BLaER1 (cell line): ENCODE measurements at regions not wholly inside any gene's neighbourhood (a gene's known extent, or its start where the extent isn't known, plus 50 kb on each side); places are given as distances from the start of the nearest gene placed in this dataset.

Experiments
- H3K27ac ChIP-seq: shearing (Covaris generic); formaldehyde crosslinking; 2 replicates; pipeline ENCODE4 v1.8.1; 2022
- H3K27me3 ChIP-seq: shearing (Covaris generic); formaldehyde crosslinking; 2 replicates; pipeline ENCODE4 v1.8.1; 2022
- H3K36me3 ChIP-seq: shearing (Covaris generic); formaldehyde crosslinking; 2 replicates; pipeline ENCODE4 v1.8.1; 2022
- H3K4me1 ChIP-seq: shearing (Covaris generic); formaldehyde crosslinking; 2 replicates; pipeline ENCODE4 v1.8.1; 2022
- H3K4me2 ChIP-seq: shearing (Covaris generic); formaldehyde crosslinking; 2 replicates; pipeline ENCODE4 v1.8.1; 2022
- H3K4me3 ChIP-seq: shearing (Covaris generic); formaldehyde crosslinking; 2 replicates; pipeline ENCODE4 v1.8.1; 2022
- H3K9ac ChIP-seq: shearing (Covaris generic); formaldehyde crosslinking; 2 replicates; pipeline ENCODE4 v1.8.1; 2022
- H3K9me3 ChIP-seq: shearing (Covaris generic); formaldehyde crosslinking; 2 replicates; pipeline ENCODE4 v1.8.1; 2022
- H4K20me1 ChIP-seq: shearing (Covaris generic); formaldehyde crosslinking; 2 replicates; pipeline ENCODE4 v1.8.1; 2022
- Cebpa-rat ChIP-seq: shearing (Covaris generic); IDR thresholded peaks from 2 replicates; pipeline ENCODE4 v1.8.1; 2022

DNA sequence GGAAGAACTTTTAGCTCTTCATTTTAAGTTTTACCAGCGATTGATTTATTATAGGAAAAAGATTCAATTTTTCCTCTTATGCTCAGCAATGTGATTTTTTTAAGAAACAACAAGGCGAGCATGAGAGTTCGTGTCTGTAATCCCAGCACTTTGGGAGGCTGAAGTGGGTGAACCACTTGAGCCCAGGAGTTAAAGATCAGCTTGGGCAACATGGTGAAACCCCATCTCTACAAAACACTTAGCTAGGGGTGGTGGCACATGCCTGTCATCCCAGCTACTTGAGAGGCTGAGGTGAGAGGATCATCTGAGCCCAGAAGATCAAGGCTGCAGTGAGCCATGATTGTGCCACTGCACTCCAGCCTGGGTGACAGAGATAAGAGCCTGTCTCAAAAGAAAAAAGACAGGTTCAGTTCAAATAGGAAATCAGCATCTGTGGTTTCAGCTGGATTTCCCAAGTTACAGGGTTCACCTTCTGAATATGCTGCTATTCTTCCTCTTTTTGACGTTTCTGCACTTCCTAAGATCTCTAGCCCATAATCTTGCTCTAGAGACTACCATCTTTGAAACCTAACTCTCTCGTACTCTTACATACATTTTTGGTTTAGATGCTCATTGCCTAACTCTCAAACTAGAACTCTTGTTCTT lies 274.7 kb downstream of the SEC23A start:
- Histone ChIP-seq H3K4me1 (no peaks in the 10 kb centered on the region), H3K27me3 (no peaks in the 10 kb centered on the region), H3K4me3 (no peak overlapping the region), H3K36me3 (no peaks in the 10 kb centered on the region), H4K20me1 (no peaks in the 10 kb centered on the region), H3K9ac (no peak overlapping the region), H3K27ac (no peak overlapping the region), H3K4me2 (no peak overlapping the region), H3K9me3 (no peaks in the 10 kb centered on the region)
- TF ChIP-seq Cebpa-rat: no peak

GRCh38 chr14:38824706-38825105 lies 278.3 kb downstream of the SEC23A start:
- no peak for TF ChIP-seq Cebpa-rat
- no peak overlapping the region for H3K4me3 ChIP-seq
- no peak overlapping the region for H3K27ac ChIP-seq
- no peaks in the 10 kb centered on the region for H3K9me3 ChIP-seq
- no peak overlapping the region for H3K9ac ChIP-seq
- H3K36me3 ChIP-seq: no peaks in the 10 kb centered on the region
- no peaks in the 10 kb centered on the region for H3K4me1 ChIP-seq
- no peaks in the 10 kb centered on the region for H4K20me1 ChIP-seq
- H3K27me3 ChIP-seq: no peaks in the 10 kb centered on the region
- no peak overlapping the region for H3K4me2 ChIP-seq

- no peak overlapping the region for H3K27ac ChIP-seq
- no peaks in the 10 kb centered on the region for H3K36me3 ChIP-seq
- no peaks in the 10 kb centered on the region for H3K4me1 ChIP-seq
- no peaks in the 10 kb centered on the region for H4K20me1 ChIP-seq
- H3K4me3 ChIP-seq: no peak overlapping the region
- 0 out of 2 replicates have a peak, but pooled peaks cover 3% of the 10 kb centered on the region for H3K9me3 ChIP-seq
- TF ChIP-seq Cebpa-rat: no peak
- H3K27me3 ChIP-seq: no peaks in the 10 kb centered on the region
- H3K9ac ChIP-seq: no peak overlapping the region
- H3K4me2 ChIP-seq: no peak overlapping the region
These were observed 284.5 kb downstream of the SEC23A start for GRCh38 chr14:38818555-38818954.

GRCh38 chr14:38808734-38809455 lies 294.1 kb downstream of the SEC23A start:
- Histone ChIP-seq H3K4me3 (no peak overlapping the region), H3K4me1 (no peaks in the 10 kb centered on the region), H3K9ac (no peak overlapping the region), H3K4me2 (no peak overlapping the region), H3K9me3 (no peaks in the 10 kb centered on the region), H3K27ac (no peak overlapping the region), H3K36me3 (no peaks in the 10 kb centered on the region), H3K27me3 (no peaks in the 10 kb centered on the region), H4K20me1 (no peaks in the 10 kb centered on the region)
- no peak for TF ChIP-seq Cebpa-rat

DNA sequence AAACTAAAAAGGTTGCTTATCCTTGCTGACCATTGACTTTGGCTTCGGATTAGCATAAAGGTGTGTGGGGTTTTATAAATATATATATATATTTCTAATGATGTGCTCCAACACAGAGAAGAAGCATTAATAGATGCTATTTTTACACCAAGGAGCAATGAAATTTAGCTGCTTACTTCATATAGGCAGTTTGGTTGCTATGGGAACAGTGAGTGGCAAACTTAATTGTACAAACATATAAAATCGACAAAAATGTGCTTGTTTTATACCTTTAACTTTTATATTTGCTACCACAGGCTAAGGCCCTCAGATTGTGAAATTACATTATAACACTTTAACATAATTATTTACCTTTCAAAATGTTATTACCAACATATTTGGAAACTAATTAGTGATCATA lies 303.4 kb downstream of the SEC23A start:
- H3K27me3 ChIP-seq: no peaks in the 10 kb centered on the region

DNA sequence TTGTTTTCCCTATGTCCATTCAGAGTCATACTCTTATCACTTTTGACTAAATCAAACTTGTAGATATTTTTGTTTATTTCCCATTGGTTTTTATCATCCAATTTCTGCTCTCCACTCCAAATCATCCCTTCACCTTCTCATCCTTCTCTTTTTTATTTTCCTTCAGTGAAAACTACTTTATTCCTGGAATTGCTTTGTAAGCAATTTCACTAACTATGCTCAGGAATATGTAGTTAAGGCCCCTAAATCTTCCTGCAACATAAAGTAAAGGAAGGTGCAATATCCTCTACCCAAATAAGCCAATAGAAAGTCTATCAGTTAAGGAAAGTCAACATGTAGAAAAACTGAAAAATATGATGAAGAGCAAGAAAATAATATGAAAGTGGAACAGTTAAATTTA lies 308.4 kb downstream of the SEC23A start:
- Histone ChIP-seq H3K27me3 (no peaks in the 10 kb centered on the region), H3K9me3 (peaks cover 3% of the 10 kb centered on the region; the same call in 1 of the 2 replicates), H3K27ac (no peak overlapping the region), H3K4me2 (no peak overlapping the region), H4K20me1 (no peaks in the 10 kb centered on the region), H3K9ac (no peak overlapping the region), H3K36me3 (no peaks in the 10 kb centered on the region), H3K4me1 (no peaks in the 10 kb centered on the region), H3K4me3 (no peak overlapping the region)
- TF ChIP-seq Cebpa-rat: no peak

More for the DNA sequence above, 303.4 kb downstream of the SEC23A start:
- H3K9ac ChIP-seq: no peak overlapping the region
- H3K9me3 ChIP-seq: peaks cover 12% of the 10 kb centered on the region
- no peak overlapping the region for H3K4me3 ChIP-seq
- no peaks in the 10 kb centered on the region for H4K20me1 ChIP-seq
- H3K27ac ChIP-seq: no peak overlapping the region
- no peaks in the 10 kb centered on the region for H3K36me3 ChIP-seq
- no peak for TF ChIP-seq Cebpa-rat
- no peaks in the 10 kb centered on the region for H3K4me1 ChIP-seq
- H3K4me2 ChIP-seq: no peak overlapping the region

- Histone ChIP-seq H3K4me1 (no peaks in the 10 kb centered on the region), H3K27me3 (no peaks in the 10 kb centered on the region), H3K4me3 (no peak overlapping the region), H3K36me3 (no peaks in the 10 kb centered on the region), H3K4me2 (no peak overlapping the region), H3K9ac (no peak overlapping the region), H4K20me1 (no peaks in the 10 kb centered on the region), H3K9me3 (no peaks in the 10 kb centered on the region), H3K27ac (no peak overlapping the region)
- no peak for TF ChIP-seq Cebpa-rat
These were observed 311.2 kb downstream of the SEC23A start for GRCh38 chr14:38791862-38792261.

GRCh38 chr14:38790916-38791315 lies 312.1 kb downstream of the SEC23A start:
- Histone ChIP-seq H3K4me3 (no peak overlapping the region), H3K27ac (no peak overlapping the region), H3K4me2 (no peak overlapping the region), H3K9ac (no peak overlapping the region), H4K20me1 (no peaks in the 10 kb centered on the region), H3K36me3 (no peaks in the 10 kb centered on the region), H3K27me3 (no peaks in the 10 kb centered on the region), H3K9me3 (no peaks in the 10 kb centered on the region), H3K4me1 (no peaks in the 10 kb centered on the region)
- TF ChIP-seq Cebpa-rat: no peak

DNA sequence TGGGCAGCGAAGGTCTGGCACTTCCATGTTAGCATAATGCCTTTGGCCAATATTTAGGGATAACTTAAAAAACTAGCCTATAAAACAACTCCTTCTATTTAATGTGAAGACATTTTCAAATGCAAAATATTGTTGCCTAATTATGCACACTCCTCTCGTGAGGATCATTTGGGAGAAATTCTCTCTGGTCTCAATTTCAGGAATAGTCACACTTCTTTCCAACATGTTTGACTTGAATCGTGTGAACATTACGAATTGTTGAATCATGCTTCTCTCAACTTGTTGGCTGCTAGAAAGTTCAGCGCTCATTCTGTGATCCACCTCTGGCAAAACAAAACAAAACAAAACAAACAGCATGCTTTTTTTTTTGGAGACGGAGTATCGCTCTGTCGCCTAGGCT lies 313.2 kb downstream of the SEC23A start:
- Histone ChIP-seq H3K9me3 (no peaks in the 10 kb centered on the region), H3K36me3 (no peaks in the 10 kb centered on the region), H3K27me3 (no peaks in the 10 kb centered on the region), H3K27ac (no peak overlapping the region), H3K9ac (no peak overlapping the region), H4K20me1 (no peaks in the 10 kb centered on the region), H3K4me3 (no peak overlapping the region), H3K4me1 (no peaks in the 10 kb centered on the region), H3K4me2 (no peak overlapping the region)
- no peak for TF ChIP-seq Cebpa-rat

DNA sequence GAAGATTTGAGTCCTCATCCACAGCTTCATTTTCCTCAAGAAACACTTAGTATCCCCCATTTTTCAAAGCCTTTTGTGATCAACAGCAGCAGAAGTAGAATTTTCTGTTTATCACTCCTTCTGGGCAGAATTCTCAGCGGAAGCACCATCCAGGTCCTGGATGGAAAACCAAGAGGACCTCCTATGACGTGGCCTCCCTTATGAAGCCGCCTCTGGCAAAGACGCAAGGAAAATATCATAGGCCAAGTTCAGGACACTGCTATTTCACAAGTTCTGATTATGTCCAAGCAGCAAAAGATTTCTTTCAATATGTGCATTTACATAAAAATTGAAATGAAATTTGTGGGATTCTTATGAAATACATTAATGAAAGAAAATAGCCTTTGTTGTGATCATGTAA lies 315.0 kb downstream of the SEC23A start:
- H3K27ac ChIP-seq: no peak overlapping the region
- H3K9me3 ChIP-seq: no peaks in the 10 kb centered on the region
- H3K4me2 ChIP-seq: no peak overlapping the region
- no peaks in the 10 kb centered on the region for H4K20me1 ChIP-seq
- H3K4me1 ChIP-seq: no peaks in the 10 kb centered on the region
- no peak for TF ChIP-seq Cebpa-rat
- H3K27me3 ChIP-seq: no peaks in the 10 kb centered on the region
- H3K4me3 ChIP-seq: no peak overlapping the region
- H3K36me3 ChIP-seq: no peaks in the 10 kb centered on the region
- H3K9ac ChIP-seq: no peak overlapping the region
